ENCODE measurements at regions not wholly inside any gene's neighbourhood (a gene's known extent, or its start where the extent isn't known, plus 50 kb on each side); places are given as distances from the start of the nearest gene placed in this dataset.

DNA sequence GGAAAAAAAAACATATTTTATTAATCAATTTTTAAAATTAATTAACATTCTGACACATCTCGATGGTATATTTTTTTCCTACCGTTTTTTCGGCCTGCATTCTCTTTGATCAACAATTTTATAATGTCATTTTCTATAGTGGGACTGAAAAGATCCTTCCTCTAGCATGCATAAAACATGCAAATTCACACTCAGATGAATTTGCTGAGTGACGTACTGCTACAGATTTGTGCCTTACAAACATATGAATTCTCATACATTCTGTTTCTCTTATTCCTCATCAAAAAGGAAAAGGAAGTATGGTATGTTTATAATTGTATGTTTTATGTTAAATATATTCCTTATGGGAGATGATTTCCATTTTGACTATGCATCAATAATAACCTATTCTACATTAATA is 458.2 kb downstream of the TSHZ3 start:
- TF ChIP-seq, protein P1, sequence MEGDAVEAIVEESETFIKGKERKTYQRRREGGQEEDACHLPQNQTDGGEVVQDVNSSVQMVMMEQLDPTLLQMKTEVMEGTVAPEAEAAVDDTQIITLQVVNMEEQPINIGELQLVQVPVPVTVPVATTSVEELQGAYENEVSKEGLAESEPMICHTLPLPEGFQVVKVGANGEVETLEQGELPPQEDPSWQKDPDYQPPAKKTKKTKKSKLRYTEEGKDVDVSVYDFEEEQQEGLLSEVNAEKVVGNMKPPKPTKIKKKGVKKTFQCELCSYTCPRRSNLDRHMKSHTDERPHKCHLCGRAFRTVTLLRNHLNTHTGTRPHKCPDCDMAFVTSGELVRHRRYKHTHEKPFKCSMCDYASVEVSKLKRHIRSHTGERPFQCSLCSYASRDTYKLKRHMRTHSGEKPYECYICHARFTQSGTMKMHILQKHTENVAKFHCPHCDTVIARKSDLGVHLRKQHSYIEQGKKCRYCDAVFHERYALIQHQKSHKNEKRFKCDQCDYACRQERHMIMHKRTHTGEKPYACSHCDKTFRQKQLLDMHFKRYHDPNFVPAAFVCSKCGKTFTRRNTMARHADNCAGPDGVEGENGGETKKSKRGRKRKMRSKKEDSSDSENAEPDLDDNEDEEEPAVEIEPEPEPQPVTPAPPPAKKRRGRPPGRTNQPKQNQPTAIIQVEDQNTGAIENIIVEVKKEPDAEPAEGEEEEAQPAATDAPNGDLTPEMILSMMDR (conservative IDR thresholded peaks at IDR 0.05; ENCODE audit: low read length) = no peak
- TF ChIP-seq EZH2phosphoT487 (IDR thresholded peaks at IDR 0.05; ENCODE audit: borderline replicate concordance, low read depth, low read length) = no peak
